ENCODE measurements at regions not wholly inside any gene's neighbourhood (a gene's known extent, or its start where the extent isn't known, plus 50 kb on each side); places are given as distances from the start of the nearest gene placed in this dataset.

DNA sequence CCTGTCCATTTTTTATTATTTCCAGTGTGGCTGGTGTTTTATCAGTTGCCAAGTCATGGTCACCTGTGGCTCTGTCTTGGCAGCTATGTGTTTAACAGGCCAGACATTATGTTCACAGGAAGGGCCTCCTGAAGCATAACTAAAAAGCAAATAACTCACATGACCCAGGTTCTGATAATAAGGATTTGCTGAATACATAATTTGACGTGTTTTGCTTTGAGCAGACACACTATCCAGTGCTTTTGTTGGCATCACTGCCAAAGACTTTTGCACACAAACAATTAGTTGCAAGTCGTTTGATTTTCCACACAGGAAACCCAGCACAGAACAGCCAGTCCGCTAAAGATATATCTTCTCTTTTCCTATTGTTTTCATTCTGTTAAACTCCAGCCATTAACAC is 173.6 kb downstream of the ARL4A start:
- TF ChIP-seq, protein P1, sequence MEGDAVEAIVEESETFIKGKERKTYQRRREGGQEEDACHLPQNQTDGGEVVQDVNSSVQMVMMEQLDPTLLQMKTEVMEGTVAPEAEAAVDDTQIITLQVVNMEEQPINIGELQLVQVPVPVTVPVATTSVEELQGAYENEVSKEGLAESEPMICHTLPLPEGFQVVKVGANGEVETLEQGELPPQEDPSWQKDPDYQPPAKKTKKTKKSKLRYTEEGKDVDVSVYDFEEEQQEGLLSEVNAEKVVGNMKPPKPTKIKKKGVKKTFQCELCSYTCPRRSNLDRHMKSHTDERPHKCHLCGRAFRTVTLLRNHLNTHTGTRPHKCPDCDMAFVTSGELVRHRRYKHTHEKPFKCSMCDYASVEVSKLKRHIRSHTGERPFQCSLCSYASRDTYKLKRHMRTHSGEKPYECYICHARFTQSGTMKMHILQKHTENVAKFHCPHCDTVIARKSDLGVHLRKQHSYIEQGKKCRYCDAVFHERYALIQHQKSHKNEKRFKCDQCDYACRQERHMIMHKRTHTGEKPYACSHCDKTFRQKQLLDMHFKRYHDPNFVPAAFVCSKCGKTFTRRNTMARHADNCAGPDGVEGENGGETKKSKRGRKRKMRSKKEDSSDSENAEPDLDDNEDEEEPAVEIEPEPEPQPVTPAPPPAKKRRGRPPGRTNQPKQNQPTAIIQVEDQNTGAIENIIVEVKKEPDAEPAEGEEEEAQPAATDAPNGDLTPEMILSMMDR (IDR thresholded peaks at IDR 0.05; ENCODE audit: insufficient read depth, low read depth, low read length) = no peak
- no peak for DNase-seq (ENCODE audit: low read depth)
- Histone ChIP-seq H3K27me3 (ENCODE audit: control insufficient read depth, insufficient read depth, low read length) (no peaks in the 10 kb centered on the region), H3K36me3 (ENCODE audit: control insufficient read depth, insufficient read depth, low read length) (no peaks in the 10 kb centered on the region), H3K4me3 (ENCODE audit: low read depth, low read length) (no peak overlapping the region)
- ChIA-PET POLR2A (no interaction called here), CTCF (no interaction called here)

DNA sequence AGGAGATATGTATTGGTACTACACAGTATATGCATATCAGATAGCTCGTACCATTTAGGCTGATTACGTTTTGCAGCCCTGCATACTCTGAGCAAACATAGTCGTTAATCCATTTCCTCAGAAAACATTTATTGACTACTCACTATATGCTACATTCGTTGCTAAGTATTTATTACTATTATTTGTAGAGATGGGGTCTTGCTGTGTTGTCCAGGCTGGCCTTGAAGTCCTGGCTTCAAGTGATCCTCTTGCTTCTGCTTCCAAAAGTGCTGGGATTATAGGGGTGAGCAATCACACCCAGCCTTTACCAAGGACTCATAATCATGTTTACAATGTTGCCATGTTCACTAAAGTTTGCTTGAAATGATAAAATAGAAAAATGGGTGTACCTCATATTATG is 174.7 kb downstream of the ARL4A start:
- Histone ChIP-seq H3K27me3 (ENCODE audit: control insufficient read depth, insufficient read depth, low read length) (no peaks in the 10 kb centered on the region), H3K4me3 (ENCODE audit: low read depth, low read length) (no peak overlapping the region), H3K36me3 (ENCODE audit: control insufficient read depth, insufficient read depth, low read length) (no peaks in the 10 kb centered on the region)
- ChIA-PET POLR2A (no interaction called here), CTCF (interaction anchor here (2.2 kb wide), 1 partner anchor 12 kb away, joined by 6 read pairs; no protein-coding TSS in a partner anchor)
- DNase-seq (ENCODE audit: low read depth) = no peak
- TF ChIP-seq, protein P1 (IDR thresholded peaks at IDR 0.05; ENCODE audit: insufficient read depth, low read depth, low read length) = no peak

DNA sequence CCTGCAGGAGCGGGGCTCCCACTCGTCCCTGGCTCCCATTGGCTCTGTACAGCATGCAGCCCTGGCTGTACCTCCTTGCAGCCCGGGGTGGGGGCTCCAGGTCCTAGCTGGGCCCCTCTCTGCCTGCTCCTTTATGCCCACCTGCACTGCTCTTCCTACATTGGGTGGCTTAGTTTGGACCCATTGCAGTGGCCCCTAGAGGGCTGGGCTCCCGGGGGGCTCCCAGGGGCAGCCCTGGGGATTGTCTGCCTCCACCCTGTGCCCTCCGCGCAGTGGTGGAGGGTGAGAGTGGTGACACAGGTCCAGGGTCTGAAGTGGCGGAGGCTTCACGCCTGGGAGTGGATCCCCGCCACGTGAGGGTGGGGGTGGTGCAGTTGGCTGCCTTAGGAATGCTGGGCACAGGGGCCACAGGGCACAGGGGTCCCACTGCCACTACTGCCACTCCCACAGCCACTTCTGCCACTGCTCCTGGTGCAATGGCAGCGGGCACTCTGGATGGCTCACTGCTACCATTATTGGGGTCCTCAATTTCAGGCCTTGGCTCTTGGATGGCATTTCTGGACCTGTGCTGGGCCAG is 177.1 kb downstream of the ARL4A start:
- POLR2A ChIA-PET = no interaction called here

DNA sequence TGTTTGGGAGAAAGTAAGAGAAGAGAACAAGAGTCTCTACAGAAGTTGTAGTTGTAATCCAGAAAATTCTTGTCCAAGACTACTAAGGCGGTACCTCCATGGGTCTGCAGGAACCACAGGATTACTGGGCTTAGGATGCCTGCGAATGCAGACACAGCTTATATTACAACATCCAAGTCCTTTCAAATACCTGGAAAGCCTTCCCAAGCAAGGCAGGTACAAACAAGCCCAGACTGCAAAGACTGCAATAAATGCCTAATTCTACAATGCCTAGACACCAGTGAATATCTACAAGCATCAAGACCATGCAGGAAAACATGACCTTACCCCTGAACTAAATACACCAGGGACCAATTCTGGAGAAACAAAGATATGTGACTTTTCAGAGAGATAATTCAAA is 178.2 kb downstream of the ARL4A start:
- TF ChIP-seq, protein P1 (IDR thresholded peaks at IDR 0.05; ENCODE audit: insufficient read depth, low read depth, low read length) = no peak
- no peaks in the 10 kb centered on the region for H3K36me3 ChIP-seq (ENCODE audit: control insufficient read depth, insufficient read depth, low read length)
- ChIA-PET POLR2A (no interaction called here), CTCF (interaction anchor here (0.6 kb wide), 1 partner anchor 218 kb away, joined by 3 read pairs; no protein-coding TSS in a partner anchor)
- no peaks in the 10 kb centered on the region for H3K27me3 ChIP-seq (ENCODE audit: control insufficient read depth, insufficient read depth, low read length)
- DNase-seq (ENCODE audit: low read depth) = no peak
- no peak overlapping the region for H3K4me3 ChIP-seq (ENCODE audit: low read depth, low read length)

More for the DNA sequence above, 177.1 kb downstream of the ARL4A start:
- Histone ChIP-seq H3K36me3 (ENCODE audit: control insufficient read depth, insufficient read depth, low read length) (no peaks in the 10 kb centered on the region), H3K27me3 (ENCODE audit: control insufficient read depth, insufficient read depth, low read length) (no peaks in the 10 kb centered on the region), H3K4me3 (ENCODE audit: low read depth, low read length) (no peak overlapping the region)
- CTCF ChIA-PET = interaction anchor here (2.2 kb wide), 1 partner anchor 9 kb away, joined by 6 read pairs; no protein-coding TSS in a partner anchor
- DNase-seq (ENCODE audit: low read depth) = no peak
- TF ChIP-seq, protein P1 (IDR thresholded peaks at IDR 0.05; ENCODE audit: insufficient read depth, low read depth, low read length) = no peak

DNA sequence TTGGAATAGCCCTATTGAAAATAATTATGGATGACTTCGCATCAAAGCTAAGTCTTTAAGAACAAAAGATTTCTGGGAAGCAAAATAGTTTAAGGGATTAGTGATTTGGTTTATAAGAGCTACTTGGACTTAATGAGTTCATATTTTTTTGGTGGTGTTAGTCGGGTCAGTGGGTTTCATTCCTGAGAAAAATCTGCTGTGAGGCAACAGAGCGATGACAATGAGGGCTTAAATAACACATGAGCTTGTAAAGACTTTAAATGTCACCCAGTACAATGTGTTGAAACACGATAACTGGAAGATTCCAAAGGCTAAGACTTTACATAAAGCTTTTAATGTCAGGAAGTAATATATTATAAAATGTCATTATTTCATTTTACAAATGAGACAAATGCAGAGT is 178.8 kb downstream of the ARL4A start:
- Histone ChIP-seq H3K27me3 (ENCODE audit: control insufficient read depth, insufficient read depth, low read length) (no peaks in the 10 kb centered on the region), H3K36me3 (ENCODE audit: control insufficient read depth, insufficient read depth, low read length) (no peaks in the 10 kb centered on the region), H3K4me3 (ENCODE audit: low read depth, low read length) (no peak overlapping the region)
- TF ChIP-seq, protein P1 (IDR thresholded peaks at IDR 0.05; ENCODE audit: insufficient read depth, low read depth, low read length) = no peak
- CTCF ChIA-PET = no interaction called here
- POLR2A ChIA-PET = no interaction called here
- DNase-seq (ENCODE audit: low read depth) = no peak

Data from BJ (cell line).